Peyer's patch (tissue), 4 donors: ENCODE measurements at regions not wholly inside any gene's neighbourhood (a gene's known extent, or its start where the extent isn't known, plus 50 kb on each side); places are given as distances from the start of the nearest gene placed in this dataset.
"Not testable (repeated sequence)": the region's sequence is repeated elsewhere in the genome, so short reads cannot be mapped to it uniquely, and the experiment has no call there.

Experiments
- DNase-seq, 3 donors: peaks; one replicate each; pipeline ENCODE4 v3.0.0-alpha.2; 2017 to 2019
- H3K27ac ChIP-seq, 4 donors: fragments of 200-600 bp; sonication (generic); one replicate each; pipeline ENCODE4 v1.5.1; 2016 to 2019
- H3K27me3 ChIP-seq, 2 donors: fragments of 200-600 bp; sonication (generic); one replicate each; pipeline ENCODE4 v1.5.1; 2019
- H3K36me3 ChIP-seq, 3 donors: fragments of 200-600 bp; sonication (generic); one replicate each; pipeline ENCODE4 v1.5.1; 2016 to 2019
- H3K4me1 ChIP-seq, 4 donors: fragments of 200-600 bp; sonication (generic); one replicate each; pipeline ENCODE4 v1.5.1; 2016 to 2019
- H3K4me3 ChIP-seq, 4 donors: fragments of 200-600 bp; sonication (generic); 1 replicate in 3 of 4; 2 replicates in 1 of 4; pipeline ENCODE4 v1.5.1; 2016 to 2019; ENCODE audit warnings: mild to moderate bottlenecking in 1 of 4
- H3K9me3 ChIP-seq, 4 donors: fragments of 200-600 bp; sonication (generic); one replicate each; pipeline ENCODE4 v1.5.1; 2016 to 2019; ENCODE audit warnings: mild to moderate bottlenecking in 1 of 4
- POLR2A ChIP-seq, 2 donors: fragments of 450-650 bp; IDR thresholded peaks; one replicate each; pipeline ENCODE4 v1.5.1; 2017; ENCODE audit warnings: antibody characterized with exemption in 2 of 2, mild to moderate bottlenecking in 2 of 2, moderate library complexity in 2 of 2
- TF ChIP-seq, protein P1 (sequence below), 6 experiments: fragments of 450-650 bp in 4 of 6; fragments of 200-600 bp in 2 of 6; sonication (generic) in 1 of 6; IDR thresholded peaks; one replicate each; pipeline ENCODE4 v1.5.1; 2017 to 2019; ENCODE audit warnings: antibody characterized with exemption in 6 of 6, mild to moderate bottlenecking in 3 of 6, moderate library complexity in 1 of 6

DNA sequence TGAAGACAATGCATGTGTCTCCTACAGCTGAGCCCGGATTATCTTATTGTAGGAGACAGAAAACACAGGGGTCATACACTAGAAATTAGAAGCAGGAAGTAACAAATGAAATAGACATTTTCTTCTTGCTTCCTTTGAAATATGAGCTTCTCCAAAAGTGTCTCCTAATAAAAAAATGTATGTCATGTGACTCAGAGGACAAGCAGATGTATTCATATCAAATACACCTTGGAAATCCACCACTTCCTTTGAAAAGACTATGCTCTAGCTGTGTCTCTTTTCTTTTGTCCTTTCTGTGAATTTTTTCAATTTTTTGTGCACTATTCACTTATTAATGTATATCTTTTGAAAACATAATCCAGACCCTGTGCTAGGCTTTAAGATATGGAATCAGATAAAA is 1906.2 kb downstream of the C4orf33 start:
- H3K4me3 ChIP-seq: no peak overlapping the region
- H3K27me3 ChIP-seq: no peaks in the 10 kb centered on the region
- no peaks in the 10 kb centered on the region for H3K4me1 ChIP-seq
- peaks cover 0 to 5% (median 0%) of the 10 kb centered on the region in 4 donors for H3K9me3 ChIP-seq
- H3K36me3 ChIP-seq: no peaks in the 10 kb centered on the region
- no peak for TF ChIP-seq POLR2A (IDR thresholded peaks at IDR 0.05)
- TF ChIP-seq, protein P1, sequence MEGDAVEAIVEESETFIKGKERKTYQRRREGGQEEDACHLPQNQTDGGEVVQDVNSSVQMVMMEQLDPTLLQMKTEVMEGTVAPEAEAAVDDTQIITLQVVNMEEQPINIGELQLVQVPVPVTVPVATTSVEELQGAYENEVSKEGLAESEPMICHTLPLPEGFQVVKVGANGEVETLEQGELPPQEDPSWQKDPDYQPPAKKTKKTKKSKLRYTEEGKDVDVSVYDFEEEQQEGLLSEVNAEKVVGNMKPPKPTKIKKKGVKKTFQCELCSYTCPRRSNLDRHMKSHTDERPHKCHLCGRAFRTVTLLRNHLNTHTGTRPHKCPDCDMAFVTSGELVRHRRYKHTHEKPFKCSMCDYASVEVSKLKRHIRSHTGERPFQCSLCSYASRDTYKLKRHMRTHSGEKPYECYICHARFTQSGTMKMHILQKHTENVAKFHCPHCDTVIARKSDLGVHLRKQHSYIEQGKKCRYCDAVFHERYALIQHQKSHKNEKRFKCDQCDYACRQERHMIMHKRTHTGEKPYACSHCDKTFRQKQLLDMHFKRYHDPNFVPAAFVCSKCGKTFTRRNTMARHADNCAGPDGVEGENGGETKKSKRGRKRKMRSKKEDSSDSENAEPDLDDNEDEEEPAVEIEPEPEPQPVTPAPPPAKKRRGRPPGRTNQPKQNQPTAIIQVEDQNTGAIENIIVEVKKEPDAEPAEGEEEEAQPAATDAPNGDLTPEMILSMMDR (IDR thresholded peaks at IDR 0.05): no peak
- DNase-seq: no peak
- no peak overlapping the region for H3K27ac ChIP-seq

- Histone ChIP-seq H3K27me3 (no peaks in the 10 kb centered on the region), H3K4me3 (no peak overlapping the region), H3K27ac (no peak overlapping the region), H3K36me3 (no peaks in the 10 kb centered on the region), H3K9me3 (no peaks in the 10 kb centered on the region), H3K4me1 (no peaks in the 10 kb centered on the region)
- TF ChIP-seq, protein P1 (IDR thresholded peaks at IDR 0.05): no peak
- TF ChIP-seq POLR2A (IDR thresholded peaks at IDR 0.05): no peak
- DNase-seq: no peak
Measured at GRCh38 chr4:131006388-131006787, 1910.4 kb downstream of the C4orf33 start.

- H3K4me3 ChIP-seq, DNase-seq, H3K9me3 ChIP-seq, H3K27me3 ChIP-seq, H3K27ac ChIP-seq, H3K36me3 ChIP-seq, H3K4me1 ChIP-seq: not testable (repeated sequence)
Measured at GRCh38 chr4:131011961-131012360, 1916.0 kb downstream of the C4orf33 start.

DNA sequence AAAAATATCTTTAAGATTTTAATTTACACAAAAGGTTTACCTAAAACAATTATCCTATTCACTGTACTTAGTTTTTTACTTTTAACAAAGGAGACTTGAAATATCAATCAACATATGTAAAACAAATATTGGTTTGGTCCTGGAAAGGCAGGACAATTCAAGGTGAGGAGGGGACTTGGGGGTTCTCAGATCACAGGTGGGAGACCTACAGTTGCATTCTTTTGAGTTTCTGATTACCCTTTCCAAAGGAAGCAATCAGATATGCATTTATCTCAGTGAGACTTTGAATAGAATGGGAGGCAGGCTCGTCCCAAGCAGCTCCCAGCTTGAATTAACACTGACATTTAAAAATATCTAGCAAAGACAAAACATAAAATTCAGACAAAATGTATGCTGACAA is 1917.3 kb downstream of the C4orf33 start:
- Histone ChIP-seq H3K27me3 (no peaks in the 10 kb centered on the region), H3K9me3 (no peaks in the 10 kb centered on the region), H3K4me1 (no peaks in the 10 kb centered on the region), H3K36me3 (no peaks in the 10 kb centered on the region), H3K27ac (no peak overlapping the region), H3K4me3 (no peak overlapping the region)
- TF ChIP-seq, protein P1 (IDR thresholded peaks at IDR 0.05): no peak
- TF ChIP-seq POLR2A (IDR thresholded peaks at IDR 0.05): no peak
- no peak for DNase-seq

DNA sequence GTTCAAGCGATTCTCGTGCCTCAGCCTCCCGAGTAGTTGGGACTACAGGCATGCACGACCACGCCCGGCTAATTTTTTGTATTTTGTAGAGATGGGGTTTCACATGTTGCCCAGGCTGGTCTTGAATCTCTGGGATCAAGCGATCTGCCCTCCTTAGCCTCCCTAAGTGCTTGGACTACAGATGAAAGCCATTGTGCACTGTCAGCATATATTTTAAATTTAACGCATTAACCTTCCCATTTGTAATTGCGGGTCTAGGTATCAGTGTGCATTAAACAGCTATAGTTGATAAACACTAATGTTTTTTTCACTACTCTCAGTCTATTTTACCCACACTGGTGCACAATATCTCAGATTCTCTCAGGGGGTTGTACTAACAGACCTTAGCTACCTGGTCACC is 1930.8 kb downstream of the C4orf33 start:
- Histone ChIP-seq H3K9me3 (no peaks in the 10 kb centered on the region), H3K4me1 (no peaks in the 10 kb centered on the region), H3K27ac (no peak overlapping the region), H3K4me3 (no peak overlapping the region), H3K36me3 (no peaks in the 10 kb centered on the region), H3K27me3 (no peaks in the 10 kb centered on the region)
- TF ChIP-seq, protein P1 (IDR thresholded peaks at IDR 0.05): no peak
- TF ChIP-seq POLR2A (IDR thresholded peaks at IDR 0.05): no peak
- DNase-seq: no peak

DNA sequence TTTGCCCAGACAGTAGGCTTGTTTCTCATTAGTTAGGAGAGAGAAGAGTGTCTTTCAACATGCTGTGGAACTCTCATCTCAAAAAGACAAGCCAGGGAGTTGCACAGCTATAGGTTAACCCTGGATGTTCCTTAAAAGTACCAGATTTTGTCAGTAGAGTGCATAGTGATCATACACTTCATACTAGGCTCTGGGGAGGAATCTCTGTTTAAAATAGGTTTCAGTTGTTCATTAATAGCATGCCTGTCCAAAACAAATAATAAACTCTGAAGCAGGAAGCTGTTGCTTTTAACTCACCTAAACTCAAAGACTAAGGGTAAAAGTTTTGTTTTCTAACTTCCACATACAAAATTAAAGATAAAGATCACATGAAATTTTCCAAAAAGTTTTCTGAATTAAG is 1948.4 kb downstream of the C4orf33 start:
- Histone ChIP-seq H3K27me3 (no peaks in the 10 kb centered on the region), H3K36me3 (no peaks in the 10 kb centered on the region), H3K27ac (no peak overlapping the region), H3K4me1 (no peaks in the 10 kb centered on the region), H3K4me3 (no peak overlapping the region), H3K9me3 (no peaks in the 10 kb centered on the region)
- TF ChIP-seq, protein P1 (IDR thresholded peaks at IDR 0.05): no peak
- TF ChIP-seq POLR2A (IDR thresholded peaks at IDR 0.05): no peak
- DNase-seq: no peak
